Adipocyte (in vitro differentiated cells): ENCODE measurements at regions not wholly inside any gene's neighbourhood (a gene's known extent, or its start where the extent isn't known, plus 50 kb on each side); places are given as distances from the start of the nearest gene placed in this dataset.
A peak's percentile ranks its signal among the peaks of the same experiment; 100 is the strongest.

ENCODE experiments used
- DNase-seq: peaks from one replicate; pipeline ENCODE4 v3.0.0-alpha.2; 2015; ENCODE audit warnings: low read depth
- H3K27me3 ChIP-seq: replicated peaks from 2 replicates; pipeline ENCODE4 v1.7.0; 2013; ENCODE audit warnings: mild to moderate bottlenecking, low read length, moderate library complexity; ENCODE audit not compliant: control insufficient read depth, insufficient read depth
- H3K36me3 ChIP-seq: 2 replicates; pipeline ENCODE4 v1.7.0; 2013; ENCODE audit warnings: low read length, mild to moderate bottlenecking, moderate library complexity; ENCODE audit not compliant: control insufficient read depth, insufficient read depth, severe bottlenecking
- H3K4me1 ChIP-seq: 2 replicates; pipeline ENCODE4 v1.7.0; 2013; ENCODE audit warnings: mild to moderate bottlenecking, low read length, moderate library complexity; ENCODE audit not compliant: control insufficient read depth, insufficient read depth
- H3K4me3 ChIP-seq: 2 replicates; pipeline ENCODE4 v1.7.0; 2013; ENCODE audit warnings: mild to moderate bottlenecking, low read length, moderate library complexity
- H3K9ac ChIP-seq: 2 replicates; pipeline ENCODE4 v1.7.0; 2013; ENCODE audit warnings: mild to moderate bottlenecking, low read length, moderate library complexity
- H3K9me3 ChIP-seq: 2 replicates; pipeline ENCODE4 v1.7.0; 2013; ENCODE audit warnings: mild to moderate bottlenecking, low read length, moderate library complexity; ENCODE audit not compliant: control insufficient read depth

DNA sequence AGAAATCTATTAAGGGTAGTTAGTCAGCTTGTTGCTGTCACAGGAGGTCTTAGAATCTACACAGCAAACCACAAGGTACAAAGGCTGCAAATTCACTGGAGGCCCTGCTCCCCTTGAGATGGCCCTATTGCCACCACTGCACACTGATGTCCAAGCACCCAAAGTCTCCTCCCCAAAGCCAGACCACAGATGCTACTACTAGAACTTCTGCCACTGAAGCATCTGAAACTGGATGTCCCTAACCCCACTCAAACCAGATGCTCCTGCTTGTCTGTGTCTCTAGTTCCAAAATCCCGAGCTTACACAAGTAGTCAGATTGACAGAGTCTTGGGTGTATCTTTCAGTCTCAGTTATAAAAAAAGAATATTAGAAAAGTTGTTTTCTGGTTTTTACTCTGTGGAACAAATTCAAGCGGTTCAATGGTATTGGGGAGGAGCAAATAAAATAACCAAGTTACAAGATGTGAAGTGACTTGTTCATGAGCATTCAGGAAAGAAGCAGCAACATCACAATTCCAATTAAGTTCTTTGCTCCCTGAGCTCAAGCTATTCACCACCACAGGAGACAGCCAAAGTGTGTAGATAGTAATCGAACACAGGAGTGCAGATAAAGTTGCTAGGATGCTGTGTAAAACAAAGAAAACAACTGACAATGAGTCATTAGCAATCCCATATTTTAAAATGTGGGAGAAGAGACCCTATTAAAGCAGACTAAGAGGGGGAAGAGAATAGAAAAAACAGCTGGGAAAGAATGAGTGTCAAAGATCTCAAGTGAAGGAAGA lies 352.3 kb downstream of the PDGFC start:
- Histone ChIP-seq H3K9me3 (no peaks in the 10 kb centered on the region), H3K4me3 (no peak overlapping the region), H3K4me1 (peaks cover 13% of the 10 kb centered on the region), H3K9ac (no peak overlapping the region), H3K36me3 (no peaks in the 10 kb centered on the region), H3K27me3 (no peaks in the 10 kb centered on the region)
- no peak for DNase-seq

DNA sequence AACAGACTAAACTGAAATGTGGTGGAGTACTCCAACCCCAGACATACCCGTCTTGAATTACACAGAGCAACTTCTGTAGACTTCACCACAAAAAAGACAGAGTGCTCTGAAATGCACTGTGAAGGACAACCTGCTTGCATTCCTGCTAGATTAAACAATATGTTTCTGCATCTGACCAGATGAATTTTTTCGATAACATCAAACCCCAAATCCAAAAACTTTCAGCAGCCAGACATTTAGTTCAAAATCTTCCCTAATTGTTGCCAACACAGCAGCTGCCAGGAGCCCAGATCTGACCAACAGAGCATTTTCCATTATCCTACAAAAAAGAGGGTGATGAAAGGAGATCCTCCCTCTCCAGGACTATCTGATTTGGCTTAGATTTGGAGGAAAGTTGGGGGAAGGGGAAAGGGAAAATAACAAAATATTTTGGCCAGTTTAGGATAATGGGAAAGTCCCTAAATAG lies 356.5 kb downstream of the PDGFC start:
- Histone ChIP-seq H3K36me3 (no peaks in the 10 kb centered on the region), H3K9ac (no peak overlapping the region), H3K27me3 (no peaks in the 10 kb centered on the region), H3K4me3 (peak overlapping the region; percentile 16), H3K9me3 (no peaks in the 10 kb centered on the region), H3K4me1 (peaks cover 13% of the 10 kb centered on the region)
- DNase-seq: peak; percentile 89

DNA sequence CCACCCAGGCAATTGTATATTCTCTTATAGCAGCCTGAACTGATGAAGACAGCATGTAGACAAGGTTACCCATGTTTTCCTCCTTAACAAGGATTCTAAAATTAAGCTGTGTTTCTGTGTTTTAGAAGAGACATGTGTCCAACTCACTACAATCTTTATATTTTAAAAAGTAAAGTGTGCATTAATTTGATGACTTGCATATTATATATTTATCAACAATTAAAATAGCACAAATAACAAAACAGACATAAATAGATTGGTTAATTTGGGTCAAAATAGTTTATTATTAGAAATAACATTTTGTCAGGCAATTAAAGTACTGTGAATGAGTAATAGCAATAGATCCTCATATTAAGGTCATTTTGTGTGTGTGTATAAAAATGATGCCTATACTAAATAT lies 357.1 kb downstream of the PDGFC start:
- no peaks in the 10 kb centered on the region for H3K27me3 ChIP-seq
- peaks cover 13% of the 10 kb centered on the region for H3K4me1 ChIP-seq
- no peaks in the 10 kb centered on the region for H3K36me3 ChIP-seq
- DNase-seq: no peak
- H3K9me3 ChIP-seq: no peaks in the 10 kb centered on the region
- H3K4me3 ChIP-seq: no peak overlapping the region
- H3K9ac ChIP-seq: no peak overlapping the region

DNA sequence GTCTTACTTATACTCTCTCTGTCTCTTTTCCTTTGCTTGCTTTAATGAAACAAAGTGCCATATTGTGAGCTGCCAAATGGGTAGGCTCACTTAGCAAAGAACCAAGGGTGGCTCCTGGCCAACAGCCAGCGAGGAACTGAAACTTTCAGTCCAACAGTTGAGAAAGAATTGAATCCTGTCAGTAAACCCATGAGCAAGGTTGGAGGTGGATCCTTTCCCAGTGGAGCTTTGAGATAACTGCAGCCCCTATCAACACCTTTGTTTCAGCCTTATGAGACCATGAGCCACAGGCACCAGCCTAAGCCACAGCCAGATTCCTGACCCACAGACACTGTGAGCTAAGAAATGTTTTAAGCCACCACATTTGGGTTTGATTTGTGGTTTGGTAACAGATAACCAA lies 362.2 kb downstream of the PDGFC start:
- Histone ChIP-seq H3K9me3 (no peaks in the 10 kb centered on the region), H3K9ac (no peak overlapping the region), H3K27me3 (no peaks in the 10 kb centered on the region), H3K4me1 (peaks cover 3% of the 10 kb centered on the region), H3K4me3 (no peak overlapping the region), H3K36me3 (no peaks in the 10 kb centered on the region)
- DNase-seq: no peak

DNA sequence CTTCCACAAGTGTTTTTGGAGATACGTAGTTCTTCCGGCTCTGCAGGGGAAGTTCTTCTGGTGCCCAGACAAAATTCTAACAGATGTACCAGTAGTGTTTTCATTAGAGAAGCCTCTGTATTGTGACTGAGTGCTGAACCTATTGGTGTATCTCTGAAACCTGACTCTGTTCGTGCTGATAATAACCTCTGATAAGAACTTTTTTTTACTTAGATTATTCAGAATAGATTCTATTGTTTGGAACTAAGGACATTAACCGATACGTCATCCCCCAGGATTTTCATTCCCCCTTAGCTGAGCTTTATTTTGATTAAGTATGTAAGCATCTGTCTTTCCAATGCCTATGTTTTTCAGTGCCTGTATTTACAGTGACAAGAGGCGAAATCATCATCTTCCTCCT lies 362.9 kb downstream of the PDGFC start:
- H3K36me3 ChIP-seq: no peaks in the 10 kb centered on the region
- H3K9ac ChIP-seq: no peak overlapping the region
- no peaks in the 10 kb centered on the region for H3K9me3 ChIP-seq
- no peak for DNase-seq
- no peak overlapping the region for H3K4me3 ChIP-seq
- no peaks in the 10 kb centered on the region for H3K27me3 ChIP-seq
- peaks cover 3% of the 10 kb centered on the region for H3K4me1 ChIP-seq

DNA sequence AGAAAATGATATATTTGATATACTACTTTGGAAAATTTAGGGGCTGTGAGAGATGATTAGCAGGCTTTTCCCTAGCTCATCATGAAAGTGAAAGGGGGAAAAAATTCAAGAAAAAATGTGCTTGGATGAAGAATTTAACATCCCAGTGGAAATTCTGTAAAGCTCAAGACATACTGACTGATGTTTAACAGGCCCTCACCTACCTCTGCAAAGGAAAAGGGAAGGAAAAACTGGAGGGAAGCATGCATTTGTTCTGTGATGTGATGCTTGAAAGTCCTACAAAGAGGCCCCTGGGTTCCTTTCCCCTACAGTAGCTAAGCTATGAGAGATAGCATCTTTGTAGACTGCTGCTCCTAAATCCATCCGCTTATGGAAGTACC lies 364.1 kb downstream of the PDGFC start:
- Histone ChIP-seq H3K27me3 (no peaks in the 10 kb centered on the region), H3K9me3 (no peaks in the 10 kb centered on the region), H3K4me3 (no peak overlapping the region), H3K9ac (no peak overlapping the region), H3K4me1 (peaks cover 3% of the 10 kb centered on the region), H3K36me3 (no peaks in the 10 kb centered on the region)
- no peak for DNase-seq

DNA sequence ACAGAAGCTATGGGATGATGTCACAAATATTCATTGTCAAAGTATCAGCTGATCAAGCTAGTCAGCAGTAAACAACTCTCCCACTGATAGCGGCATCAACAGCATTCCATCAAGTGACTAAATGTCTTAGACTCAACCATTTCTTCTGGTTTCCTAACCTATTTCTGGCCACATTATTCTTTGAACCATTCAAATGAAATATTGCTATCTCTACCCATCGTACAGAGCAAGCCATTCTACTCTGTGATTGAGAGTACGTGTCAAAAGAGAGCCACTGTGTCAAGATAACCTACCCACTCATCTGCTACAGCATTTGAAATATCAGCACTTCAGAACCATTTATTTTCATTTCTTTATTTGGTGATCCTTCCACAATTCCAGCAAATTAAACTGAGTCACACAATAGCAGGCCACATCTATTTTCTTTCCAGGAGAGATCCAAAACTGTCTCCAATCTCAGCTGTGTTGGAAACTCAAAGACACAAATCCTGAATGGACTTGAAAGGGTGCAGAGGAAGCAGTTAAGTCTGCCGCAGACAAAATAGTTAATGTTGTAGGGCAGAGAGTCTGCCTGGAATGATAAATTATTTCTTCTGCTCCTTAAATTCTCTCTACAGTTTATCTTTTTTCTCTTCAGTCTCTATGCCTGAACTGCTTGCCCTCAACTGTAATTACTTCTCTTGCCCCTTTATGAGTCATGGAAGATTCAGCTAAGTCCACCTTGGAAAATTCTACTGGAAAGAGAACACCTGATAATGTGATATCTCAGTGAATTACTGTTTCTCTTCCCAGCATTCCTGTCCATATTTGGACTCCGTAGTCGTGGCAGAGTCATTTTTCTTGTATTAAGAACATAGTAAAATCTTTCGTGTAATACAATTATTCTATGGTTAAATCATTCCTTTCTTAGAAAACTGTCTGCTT lies 364.8 kb downstream of the PDGFC start:
- DNase-seq: no peak
- Histone ChIP-seq H3K4me1 (peaks cover 3% of the 10 kb centered on the region), H3K4me3 (no peak overlapping the region), H3K27me3 (no peaks in the 10 kb centered on the region), H3K36me3 (no peaks in the 10 kb centered on the region), H3K9me3 (no peaks in the 10 kb centered on the region), H3K9ac (no peak overlapping the region)

DNA sequence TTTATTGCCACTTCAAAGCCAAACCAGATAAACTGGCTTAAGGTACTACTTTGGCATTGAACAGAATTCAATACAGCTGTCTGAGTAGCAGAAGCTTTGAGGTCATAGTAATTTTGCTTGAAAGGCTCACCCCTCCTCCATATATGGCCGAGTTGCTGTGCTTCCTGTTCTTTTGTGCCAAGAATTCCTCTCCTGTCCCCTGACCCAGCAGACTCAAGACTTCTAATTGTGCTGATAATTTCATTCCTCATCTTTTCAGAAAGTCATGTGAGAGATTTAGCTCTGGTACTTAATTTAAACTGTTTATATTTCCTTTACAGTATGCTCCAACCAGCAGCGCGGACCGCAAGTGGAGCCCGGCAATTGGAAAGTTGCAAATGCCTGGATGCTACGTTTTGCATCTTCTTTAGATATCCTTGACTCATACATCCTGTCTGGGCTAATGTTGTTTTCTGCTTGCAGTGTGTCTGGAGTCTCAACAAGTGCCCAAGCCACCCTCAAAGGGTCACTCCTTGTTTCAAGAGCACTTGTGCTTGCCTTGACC lies 373.4 kb downstream of the PDGFC start:
- DNase-seq: peak; percentile 44
- Histone ChIP-seq H3K27me3 (no peaks in the 10 kb centered on the region), H3K9ac (no peak overlapping the region), H3K4me1 (peaks cover 13% of the 10 kb centered on the region), H3K4me3 (no peak overlapping the region), H3K36me3 (no peaks in the 10 kb centered on the region), H3K9me3 (no peaks in the 10 kb centered on the region)

DNA sequence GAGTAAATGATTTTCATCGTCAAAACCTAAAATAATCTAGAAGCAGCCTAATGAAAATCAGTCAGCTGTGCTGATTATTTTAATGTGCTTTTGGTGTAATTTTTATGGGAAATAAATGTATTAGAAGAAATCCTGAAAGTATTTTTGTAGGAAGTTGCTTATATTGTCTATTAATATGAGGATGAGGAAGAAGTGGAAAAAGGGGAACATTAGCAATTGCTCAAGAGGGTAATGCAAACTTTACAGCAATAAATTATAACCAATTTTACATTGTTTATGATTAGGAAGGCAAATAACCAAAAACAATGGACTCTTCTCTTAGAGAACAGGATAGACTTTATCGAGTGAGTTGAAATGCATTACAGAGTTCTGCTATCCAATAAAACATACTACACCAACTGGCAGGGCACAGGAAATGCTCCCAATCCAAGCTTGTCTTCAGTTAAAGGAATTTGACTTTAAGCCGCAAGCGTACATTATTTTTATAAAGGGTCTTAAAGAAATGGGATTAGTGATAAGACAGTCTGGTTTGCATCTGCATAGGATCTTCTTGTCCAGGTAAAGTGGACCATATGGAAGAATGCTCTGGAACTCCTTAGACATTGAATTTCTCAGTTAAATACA lies 374.8 kb downstream of the PDGFC start:
- no peak for DNase-seq
- Histone ChIP-seq H3K4me3 (no peak overlapping the region), H3K36me3 (no peaks in the 10 kb centered on the region), H3K9me3 (no peaks in the 10 kb centered on the region), H3K9ac (no peak overlapping the region), H3K27me3 (no peaks in the 10 kb centered on the region), H3K4me1 (peaks cover 13% of the 10 kb centered on the region)

DNA sequence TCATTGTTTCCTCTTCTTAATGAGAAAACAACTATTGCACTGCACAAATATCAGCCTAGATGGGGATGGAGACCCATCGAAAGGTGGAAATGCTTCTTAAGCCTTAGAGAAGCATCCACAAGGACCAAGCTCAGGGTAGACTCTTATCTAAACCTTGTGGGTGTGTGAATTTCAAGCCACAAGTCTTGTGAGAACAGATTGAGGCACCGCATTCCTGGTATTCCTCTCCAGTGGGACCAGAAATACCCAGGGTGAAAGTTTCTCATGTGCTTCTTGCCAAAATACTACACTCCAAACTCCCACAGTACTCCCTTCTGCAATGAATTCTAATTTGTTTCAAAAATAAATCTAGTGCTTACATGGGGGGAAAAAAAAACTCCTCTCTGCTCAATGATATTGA lies 375.6 kb downstream of the PDGFC start:
- DNase-seq: peak; percentile 8
- no peaks in the 10 kb centered on the region for H3K27me3 ChIP-seq
- H3K36me3 ChIP-seq: no peaks in the 10 kb centered on the region

DNA sequence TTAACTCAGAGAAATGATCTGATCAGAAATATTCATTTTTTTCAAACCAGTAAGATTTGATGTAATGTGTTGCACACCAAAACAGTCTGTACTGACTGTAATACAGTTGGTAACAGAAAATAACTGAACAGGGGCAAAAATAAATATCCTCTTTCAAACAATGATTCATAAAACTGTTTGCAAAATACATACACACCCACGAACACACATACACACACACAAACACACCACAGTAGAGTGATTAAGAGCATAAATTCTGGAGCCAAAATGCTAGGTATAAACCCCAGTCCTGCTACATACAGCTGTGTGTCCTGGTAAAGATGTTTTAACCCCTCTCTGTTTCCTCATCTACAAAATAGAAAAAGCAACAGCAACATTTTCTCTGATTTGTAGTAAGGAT lies 376.6 kb downstream of the PDGFC start:
- Histone ChIP-seq H3K4me3 (no peak overlapping the region), H3K36me3 (no peaks in the 10 kb centered on the region), H3K9me3 (no peaks in the 10 kb centered on the region), H3K27me3 (no peaks in the 10 kb centered on the region), H3K4me1 (peaks cover 13% of the 10 kb centered on the region), H3K9ac (no peak overlapping the region)
- no peak for DNase-seq

More for the DNA sequence above, 375.6 kb downstream of the PDGFC start:
- Histone ChIP-seq H3K4me3 (no peak overlapping the region), H3K9ac (no peak overlapping the region), H3K4me1 (peaks cover 13% of the 10 kb centered on the region), H3K9me3 (no peaks in the 10 kb centered on the region)
